Stomach smooth muscle (tissue), 2 donors: ENCODE measurements at regions not wholly inside any gene's neighbourhood (a gene's known extent, or its start where the extent isn't known, plus 50 kb on each side); places are given as distances from the start of the nearest gene placed in this dataset.

Source experiments
- H3K27ac ChIP-seq: one replicate; pipeline ENCODE4 v1.7.0; 2013; ENCODE audit warnings: mild to moderate bottlenecking, low read length, inconsistent platforms
- H3K27me3 ChIP-seq, 2 donors: one replicate each; pipeline ENCODE4 v1.7.0; 2013; ENCODE audit warnings: low read length in 2 of 2; ENCODE audit not compliant: insufficient read depth in 2 of 2, control insufficient read depth in 1 of 2
- H3K36me3 ChIP-seq, 2 donors: one replicate each; pipeline ENCODE4 v1.7.0; 2013; ENCODE audit warnings: low read length in 2 of 2; ENCODE audit not compliant: control insufficient read depth in 2 of 2, insufficient read depth in 2 of 2
- H3K4me1 ChIP-seq: one replicate; pipeline ENCODE4 v1.7.0; 2013; ENCODE audit warnings: low read length; ENCODE audit not compliant: control insufficient read depth, insufficient read depth
- H3K4me3 ChIP-seq, 2 donors: one replicate each; pipeline ENCODE4 v1.7.0; 2013; ENCODE audit warnings: low read length in 2 of 2
- H3K9ac ChIP-seq, 2 donors: one replicate each; pipeline ENCODE4 v1.7.0; 2013; ENCODE audit warnings: low read length in 2 of 2, mild to moderate bottlenecking in 1 of 2
- H3K9me3 ChIP-seq, 2 donors: one replicate each; pipeline ENCODE4 v1.7.0; 2013; ENCODE audit warnings: low read length in 2 of 2; ENCODE audit not compliant: control insufficient read depth in 2 of 2
- donor health status: healthy.
- donor health status: Pancreatic carcinoma.

DNA sequence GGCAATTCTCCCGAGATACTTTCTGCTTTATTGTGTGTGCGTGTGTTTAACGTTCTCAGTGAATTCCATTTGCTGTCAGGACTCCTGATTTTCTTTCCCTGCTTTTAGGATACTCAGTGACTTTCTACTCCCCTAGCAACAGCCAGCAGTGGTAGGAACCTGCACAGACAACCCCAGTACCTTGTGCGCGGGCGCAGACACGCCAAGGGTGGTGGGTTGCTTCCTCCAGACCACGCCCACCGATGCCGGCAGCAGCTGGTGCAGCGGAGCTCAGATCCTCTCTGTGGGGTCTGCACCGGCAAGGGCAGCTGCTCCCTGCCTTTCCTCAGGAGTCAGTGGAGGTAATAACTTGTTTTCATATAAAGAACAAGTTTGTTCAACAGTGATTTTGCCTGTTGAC, 225.1 kb upstream of the NDN start:
- no peak overlapping the region for H3K4me3 ChIP-seq
- no peaks in the 10 kb centered on the region for H3K36me3 ChIP-seq
- no peaks in the 10 kb centered on the region for H3K4me1 ChIP-seq
- no peaks in the 10 kb centered on the region for H3K27me3 ChIP-seq
- H3K9me3 ChIP-seq = no peaks in the 10 kb centered on the region
- no peak overlapping the region for H3K9ac ChIP-seq
- H3K27ac ChIP-seq = no peak overlapping the region

DNA sequence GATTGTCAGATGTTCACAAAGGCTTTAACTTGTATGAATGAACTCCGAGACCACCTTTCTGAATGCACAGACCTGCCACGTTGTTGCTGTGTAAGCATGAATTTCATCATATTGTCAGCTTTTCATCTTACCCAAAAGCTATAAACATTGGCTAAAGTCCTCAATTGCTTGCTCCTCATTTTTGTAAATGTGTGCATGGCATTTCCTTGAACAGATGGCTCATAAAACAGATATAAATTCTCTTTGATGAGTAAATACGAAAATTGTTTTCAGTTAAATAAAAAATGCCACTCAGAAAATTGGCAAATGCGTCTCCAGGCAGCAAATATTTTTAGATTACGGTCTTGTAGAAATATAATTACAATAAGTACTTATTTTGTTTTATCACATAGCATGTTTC, 226.0 kb upstream of the NDN start:
- H3K27ac ChIP-seq = no peak overlapping the region
- no peak overlapping the region for H3K9ac ChIP-seq
- no peaks in the 10 kb centered on the region for H3K36me3 ChIP-seq

DNA sequence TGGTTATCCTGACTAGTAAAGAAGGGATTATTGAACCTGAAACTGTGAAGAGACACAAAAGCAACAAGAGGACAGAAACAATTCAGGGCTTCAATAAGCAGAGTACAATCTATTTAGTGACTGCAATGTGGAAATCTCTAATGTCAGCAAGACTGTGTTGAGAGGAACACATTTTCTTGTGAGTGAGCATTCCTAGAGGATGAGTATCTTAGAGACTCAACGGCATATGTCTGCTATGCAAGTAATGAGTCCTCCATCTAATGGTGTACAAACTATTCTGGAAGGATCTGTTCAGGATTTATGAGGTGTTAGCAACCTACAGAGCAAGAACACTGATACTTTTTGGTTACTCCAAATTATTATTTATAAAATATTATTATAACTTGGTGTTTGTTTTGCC, 226.5 kb upstream of the NDN start:
- H3K9ac ChIP-seq = no peak overlapping the region
- H3K27ac ChIP-seq = no peak overlapping the region
- H3K9me3 ChIP-seq = no peaks in the 10 kb centered on the region
- no peaks in the 10 kb centered on the region for H3K4me1 ChIP-seq
- H3K27me3 ChIP-seq = no peaks in the 10 kb centered on the region
- H3K36me3 ChIP-seq = no peaks in the 10 kb centered on the region
- H3K4me3 ChIP-seq = no peak overlapping the region

More for the DNA sequence above, 226.0 kb upstream of the NDN start:
- H3K4me1 ChIP-seq = no peaks in the 10 kb centered on the region
- H3K27me3 ChIP-seq = no peaks in the 10 kb centered on the region
- H3K9me3 ChIP-seq = no peaks in the 10 kb centered on the region
- H3K4me3 ChIP-seq = no peak overlapping the region

DNA sequence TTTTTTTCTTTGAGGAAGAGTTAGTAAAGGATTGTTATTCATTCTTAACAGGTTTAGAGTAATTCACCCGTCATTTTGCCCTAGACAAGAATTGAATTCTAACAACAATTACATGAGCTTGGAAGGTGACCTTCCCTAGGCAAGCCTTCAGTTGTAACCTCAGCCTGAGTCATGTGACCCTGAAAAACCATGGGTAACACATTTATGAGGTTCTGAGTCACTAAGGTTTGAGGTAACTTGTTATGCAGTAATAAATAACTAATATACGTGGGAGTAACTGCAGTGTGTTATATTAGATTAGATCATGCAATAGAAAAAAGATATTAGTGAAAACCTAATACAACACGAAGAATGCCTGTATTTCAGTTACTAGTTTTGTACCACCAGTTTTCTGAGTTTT, 237.6 kb upstream of the NDN start:
- Histone ChIP-seq H3K27ac (no peak overlapping the region), H3K4me3 (no peak overlapping the region), H3K27me3 (no peaks in the 10 kb centered on the region), H3K4me1 (no peaks in the 10 kb centered on the region), H3K36me3 (no peaks in the 10 kb centered on the region), H3K9me3 (no peaks in the 10 kb centered on the region), H3K9ac (no peak overlapping the region)

- no peak overlapping the region for H3K27ac ChIP-seq
- no peaks in the 10 kb centered on the region for H3K36me3 ChIP-seq
- H3K9ac ChIP-seq = no peak overlapping the region
- no peaks in the 10 kb centered on the region for H3K9me3 ChIP-seq
- no peaks in the 10 kb centered on the region for H3K4me1 ChIP-seq
- H3K4me3 ChIP-seq = no peak overlapping the region
- no peaks in the 10 kb centered on the region for H3K27me3 ChIP-seq
These were observed 267.8 kb upstream of the NDN start for GRCh38 chr15:23954931-23955330.

DNA sequence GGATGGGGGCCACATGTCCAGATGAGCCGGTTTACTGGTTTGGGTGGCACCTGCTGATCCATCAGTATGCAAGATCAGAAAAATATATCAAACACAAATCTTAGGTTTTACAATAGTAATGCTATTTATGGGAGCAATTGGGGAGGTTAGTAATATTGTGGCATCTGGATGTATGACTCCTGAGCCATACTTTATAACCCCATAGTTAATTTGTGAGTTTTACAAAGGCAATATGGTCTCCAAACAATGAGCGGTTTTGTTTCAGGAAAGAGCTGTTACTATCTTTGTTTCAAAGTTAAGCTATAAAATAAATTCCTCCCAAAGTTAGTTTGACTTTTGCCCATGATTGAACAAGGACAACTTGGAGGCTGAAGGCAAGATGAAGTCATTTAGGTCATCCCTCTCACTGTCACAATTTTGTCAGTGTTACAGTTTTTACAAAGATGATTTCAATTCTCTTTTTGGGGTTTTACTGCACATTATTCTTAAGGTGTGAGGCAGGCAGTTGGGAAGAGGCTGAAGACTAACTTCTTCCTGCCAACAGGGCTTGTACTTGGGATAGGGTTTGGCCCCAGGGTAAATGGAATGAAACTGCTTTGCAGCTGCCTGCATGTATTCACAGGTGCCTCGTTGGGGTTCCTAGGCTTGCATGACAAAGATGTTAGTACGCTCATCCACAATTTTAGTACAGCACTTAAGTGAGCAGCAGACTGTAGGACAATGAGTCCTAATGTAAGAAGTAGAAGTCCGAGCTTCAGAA, 296.6 kb upstream of the NDN start:
- Histone ChIP-seq H3K4me1 (no peaks in the 10 kb centered on the region), H3K9me3 (peaks cover 0 to 4% of the 10 kb centered on the region in 2 donors), H3K36me3 (no peaks in the 10 kb centered on the region), H3K9ac (no peak overlapping the region), H3K4me3 (no peak overlapping the region), H3K27me3 (no peaks in the 10 kb centered on the region), H3K27ac (no peak overlapping the region)

DNA sequence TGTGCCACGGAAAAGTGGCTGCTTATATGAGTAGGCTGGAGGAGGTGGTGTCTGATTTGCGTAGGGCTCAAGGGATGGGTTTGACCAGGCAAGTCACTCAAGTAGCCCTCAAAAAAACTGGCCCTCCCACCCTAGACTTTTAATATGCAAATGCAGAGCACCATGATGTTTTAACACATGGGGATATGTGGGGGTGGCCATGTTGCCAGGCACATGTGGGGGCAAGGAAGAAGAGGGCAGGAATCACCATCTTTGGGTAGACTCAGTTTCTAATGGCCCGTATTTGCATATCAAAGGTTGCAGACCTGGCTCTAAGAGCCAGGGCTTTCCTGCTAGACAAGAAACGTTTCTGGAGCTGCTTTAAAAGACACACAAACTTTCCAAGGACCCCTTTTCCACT, 307.2 kb upstream of the NDN start:
- Histone ChIP-seq H3K9ac (no peak overlapping the region), H3K36me3 (no peaks in the 10 kb centered on the region), H3K4me1 (no peaks in the 10 kb centered on the region), H3K27me3 (no peaks in the 10 kb centered on the region), H3K27ac (no peak overlapping the region), H3K9me3 (peaks cover 3 to 6% of the 10 kb centered on the region in 2 donors), H3K4me3 (no peak overlapping the region)

- no peak overlapping the region for H3K4me3 ChIP-seq
- no peaks in the 10 kb centered on the region for H3K27me3 ChIP-seq
- H3K9ac ChIP-seq = no peak overlapping the region
- no peaks in the 10 kb centered on the region for H3K4me1 ChIP-seq
- H3K27ac ChIP-seq = no peak overlapping the region
- peaks cover 2 to 3% of the 10 kb centered on the region in 2 donors for H3K9me3 ChIP-seq
- no peaks in the 10 kb centered on the region for H3K36me3 ChIP-seq
These were observed 311.0 kb upstream of the NDN start for GRCh38 chr15:23998056-23998455.

DNA sequence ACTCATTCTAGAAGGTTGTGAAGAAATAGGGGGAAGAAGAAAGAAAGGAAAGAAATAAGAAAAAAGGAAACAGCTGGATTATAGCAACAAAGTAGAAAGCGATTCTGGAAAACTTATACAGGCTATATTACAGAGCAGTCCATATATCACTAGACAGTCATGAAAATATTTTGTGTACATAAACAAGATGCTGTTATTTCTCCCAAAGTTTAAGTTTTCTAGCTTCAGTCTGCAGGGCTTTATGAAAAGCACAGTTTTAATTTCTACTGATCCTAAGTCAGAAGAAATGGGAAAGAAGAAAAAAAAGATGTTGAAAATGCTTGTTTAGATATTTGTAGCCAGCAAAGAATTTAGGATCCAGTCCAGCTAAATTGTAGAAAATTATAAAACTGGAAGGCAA, 321.4 kb upstream of the NDN start:
- Histone ChIP-seq H3K9ac (no peak overlapping the region), H3K9me3 (no peaks in the 10 kb centered on the region), H3K27ac (no peak overlapping the region), H3K27me3 (no peaks in the 10 kb centered on the region), H3K4me1 (no peaks in the 10 kb centered on the region), H3K36me3 (no peaks in the 10 kb centered on the region), H3K4me3 (no peak overlapping the region)

DNA sequence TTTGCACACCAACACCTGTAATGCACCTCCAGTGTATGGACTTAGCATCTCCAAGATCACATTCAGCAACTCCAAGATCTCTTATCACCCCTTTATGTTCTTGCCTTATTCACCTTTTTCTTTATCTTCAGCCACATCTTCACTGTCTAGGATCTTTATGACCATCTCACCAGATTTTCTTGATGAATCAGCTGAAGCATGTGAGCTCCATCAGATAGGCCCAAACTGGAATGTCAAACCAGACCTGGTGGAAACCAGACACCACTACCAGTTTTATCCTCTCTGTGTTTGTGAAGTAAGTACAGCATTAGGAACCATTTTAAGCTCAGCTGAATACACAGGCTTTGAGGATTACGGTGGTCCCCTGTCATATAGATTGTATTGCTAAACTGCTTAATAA, 330.4 kb upstream of the NDN start:
- Histone ChIP-seq H3K9ac (no peak overlapping the region), H3K4me1 (no peaks in the 10 kb centered on the region)

GRCh38 chr15:24039683-24040082, 352.6 kb upstream of the NDN start:
- Histone ChIP-seq H3K9ac (no peak overlapping the region), H3K27ac (no peak overlapping the region), H3K36me3 (no peaks in the 10 kb centered on the region), H3K9me3 (peaks cover 0 to 3% of the 10 kb centered on the region in 2 donors), H3K4me3 (no peak overlapping the region), H3K4me1 (no peaks in the 10 kb centered on the region), H3K27me3 (no peaks in the 10 kb centered on the region)

More for the DNA sequence above, 330.4 kb upstream of the NDN start:
- Histone ChIP-seq H3K4me3 (no peak overlapping the region), H3K9me3 (peaks cover 0 to 4% of the 10 kb centered on the region in 2 donors), H3K36me3 (no peaks in the 10 kb centered on the region), H3K27me3 (no peaks in the 10 kb centered on the region), H3K27ac (no peak overlapping the region)
